ENCODE measurements at regions not wholly inside any gene's neighbourhood (a gene's known extent, or its start where the extent isn't known, plus 50 kb on each side); places are given as distances from the start of the nearest gene placed in this dataset.

DNA sequence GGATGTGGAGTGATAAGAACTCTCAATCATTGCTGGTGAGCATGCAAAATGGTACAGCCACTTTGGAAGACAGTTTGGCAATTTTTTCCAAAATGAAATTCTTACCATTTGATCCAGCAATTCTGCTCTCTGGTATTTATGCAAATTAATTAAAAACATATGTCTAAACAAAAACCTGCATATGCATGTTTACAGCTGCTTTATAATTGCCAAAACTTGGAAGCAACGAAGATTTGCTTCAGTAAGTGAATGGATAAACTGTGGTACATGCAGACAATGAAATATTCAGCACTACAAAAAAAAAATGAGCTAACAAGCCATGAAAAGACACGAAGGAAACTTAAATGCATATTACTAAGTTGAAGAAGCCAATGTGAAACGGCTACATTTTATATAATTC, 55.5 kb upstream of the SMLR1 start:
- Mint-ChIP-seq H3K4me1 (peaks cover 5% of the 10 kb centered on the region), H3K4me3 (no peak overlapping the region), H3K27me3 (no peaks in the 10 kb centered on the region), H3K27ac (no peak overlapping the region), H3K9me3 (ENCODE audit: insufficient read depth) (no peaks in the 10 kb centered on the region)
- H3K27me3 ChIP-seq (replicated peaks in 1 of 4; ENCODE audit: control extremely low read depth in 1 of 4, control insufficient read depth in 3 of 4, insufficient read depth in 4 of 4, low read length in 3 of 4): no peaks in the 10 kb centered on the region
- no peak overlapping the region for H3K27ac ChIP-seq (ENCODE audit: low read length in 2 of 2)
- no peaks in the 10 kb centered on the region for H3K79me2 ChIP-seq (ENCODE audit: control insufficient read depth, insufficient read depth, low read length)
- POLR2A ChIA-PET: no interaction called here
- no peak for ATAC-seq (ENCODE audit: low read depth)
- intact Hi-C loops (cut with micrococcal nuclease): no loop called here
- TF ChIP-seq EZH2 (IDR thresholded peaks at IDR 0.05; ENCODE audit: borderline replicate concordance, insufficient read depth, low read depth, low read length, poor library complexity, severe bottlenecking): no peak
- TF ChIP-seq, protein P1, sequence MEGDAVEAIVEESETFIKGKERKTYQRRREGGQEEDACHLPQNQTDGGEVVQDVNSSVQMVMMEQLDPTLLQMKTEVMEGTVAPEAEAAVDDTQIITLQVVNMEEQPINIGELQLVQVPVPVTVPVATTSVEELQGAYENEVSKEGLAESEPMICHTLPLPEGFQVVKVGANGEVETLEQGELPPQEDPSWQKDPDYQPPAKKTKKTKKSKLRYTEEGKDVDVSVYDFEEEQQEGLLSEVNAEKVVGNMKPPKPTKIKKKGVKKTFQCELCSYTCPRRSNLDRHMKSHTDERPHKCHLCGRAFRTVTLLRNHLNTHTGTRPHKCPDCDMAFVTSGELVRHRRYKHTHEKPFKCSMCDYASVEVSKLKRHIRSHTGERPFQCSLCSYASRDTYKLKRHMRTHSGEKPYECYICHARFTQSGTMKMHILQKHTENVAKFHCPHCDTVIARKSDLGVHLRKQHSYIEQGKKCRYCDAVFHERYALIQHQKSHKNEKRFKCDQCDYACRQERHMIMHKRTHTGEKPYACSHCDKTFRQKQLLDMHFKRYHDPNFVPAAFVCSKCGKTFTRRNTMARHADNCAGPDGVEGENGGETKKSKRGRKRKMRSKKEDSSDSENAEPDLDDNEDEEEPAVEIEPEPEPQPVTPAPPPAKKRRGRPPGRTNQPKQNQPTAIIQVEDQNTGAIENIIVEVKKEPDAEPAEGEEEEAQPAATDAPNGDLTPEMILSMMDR (IDR thresholded peaks at IDR 0.05): no peak
- H4K20me1 ChIP-seq (ENCODE audit: control insufficient read depth, insufficient read depth, low read length, poor library complexity, severe bottlenecking): no peaks in the 10 kb centered on the region
- H3K4me3 ChIP-seq (ENCODE audit: control extremely low read depth in 1 of 5, extremely low read depth in 1 of 5, insufficient read depth in 1 of 5, low read depth in 2 of 5, low read length in 4 of 5): no peak overlapping the region
- no peak overlapping the region for H2AFZ ChIP-seq (ENCODE audit: insufficient read depth, low read depth, low read length, poor library complexity, severe bottlenecking)
- H3K4me2 ChIP-seq (replicated peaks; ENCODE audit: low read depth, low read length, poor library complexity, severe bottlenecking): no peak overlapping the region
- no peak overlapping the region for H3K9ac ChIP-seq (ENCODE audit: low read length)
- H3K36me3 ChIP-seq (replicated peaks in 1 of 2; ENCODE audit: control extremely low read depth in 1 of 2, control insufficient read depth in 1 of 2, extremely low read depth in 1 of 2, insufficient read depth in 2 of 2, low read length in 1 of 2): no peaks in the 10 kb centered on the region
- H3K9me3 ChIP-seq (ENCODE audit: control extremely low read depth in 1 of 3, control insufficient read depth in 2 of 3, insufficient read depth in 1 of 3, low read length in 2 of 3): no peaks in the 10 kb centered on the region
- H3K4me1 ChIP-seq (ENCODE audit: control insufficient read depth in 2 of 2, insufficient read depth in 2 of 2, low read length in 2 of 2): no peaks in the 10 kb centered on the region
- CTCF ChIA-PET: no interaction called here
- no CpG with 5 or more reads among the region's 3 CpGs for WGBS (ENCODE audit: insufficient coverage)
- DNase-seq: no peak

DNA sequence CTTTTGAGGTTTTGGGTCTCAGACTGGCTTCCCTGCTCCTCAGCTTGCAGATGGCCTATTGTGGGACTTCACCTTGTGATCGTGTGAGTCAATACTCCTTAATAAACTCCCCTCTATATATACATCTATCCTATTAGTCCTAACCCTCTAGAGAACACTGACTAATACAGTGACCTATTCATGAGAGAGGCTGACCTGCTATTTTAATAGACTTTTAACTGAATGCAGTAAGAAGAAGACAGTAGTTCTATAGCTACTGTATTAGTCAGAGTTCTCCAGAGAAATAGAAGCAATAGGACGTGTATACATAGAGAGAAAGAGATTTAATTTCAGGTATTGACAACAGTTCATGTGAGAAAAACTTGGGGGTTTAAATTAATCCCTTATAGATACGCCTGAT, 53.3 kb upstream of the SMLR1 start:
- no peak overlapping the region for H3K27ac Mint-ChIP-seq
- CTCF ChIA-PET: no interaction called here
- H3K27ac ChIP-seq (ENCODE audit: low read length in 2 of 2): no peak overlapping the region
- intact Hi-C loops (cut with micrococcal nuclease): no loop called here
- no peaks in the 10 kb centered on the region for H3K36me3 ChIP-seq (replicated peaks in 1 of 2; ENCODE audit: control extremely low read depth in 1 of 2, control insufficient read depth in 1 of 2, extremely low read depth in 1 of 2, insufficient read depth in 2 of 2, low read length in 1 of 2)
- no peak overlapping the region for H3K4me2 ChIP-seq (replicated peaks; ENCODE audit: low read depth, low read length, poor library complexity, severe bottlenecking)
- no peaks in the 10 kb centered on the region for H3K79me2 ChIP-seq (ENCODE audit: control insufficient read depth, insufficient read depth, low read length)
- H3K9ac ChIP-seq (ENCODE audit: low read length): no peak overlapping the region
- H2AFZ ChIP-seq (ENCODE audit: insufficient read depth, low read depth, low read length, poor library complexity, severe bottlenecking): no peak overlapping the region
- no peaks in the 10 kb centered on the region for H3K4me1 ChIP-seq (ENCODE audit: control insufficient read depth in 2 of 2, insufficient read depth in 2 of 2, low read length in 2 of 2)
- no peak overlapping the region for H3K4me3 ChIP-seq (ENCODE audit: control extremely low read depth in 1 of 5, extremely low read depth in 1 of 5, insufficient read depth in 1 of 5, low read depth in 2 of 5, low read length in 4 of 5)
- TF ChIP-seq EZH2 (IDR thresholded peaks at IDR 0.05; ENCODE audit: borderline replicate concordance, insufficient read depth, low read depth, low read length, poor library complexity, severe bottlenecking): no peak
- TF ChIP-seq, protein P1 (IDR thresholded peaks at IDR 0.05): no peak
- ATAC-seq (ENCODE audit: low read depth): no peak
- POLR2A ChIA-PET: no interaction called here
- no peak overlapping the region for H3K4me3 Mint-ChIP-seq
- peaks cover 5% of the 10 kb centered on the region for H3K27me3 Mint-ChIP-seq
- H4K20me1 ChIP-seq (ENCODE audit: control insufficient read depth, insufficient read depth, low read length, poor library complexity, severe bottlenecking): no peaks in the 10 kb centered on the region
- WGBS (ENCODE audit: insufficient coverage): no CpG with 5 or more reads among the region's 3 CpGs
- H3K27me3 ChIP-seq (replicated peaks in 1 of 4; ENCODE audit: control extremely low read depth in 1 of 4, control insufficient read depth in 3 of 4, insufficient read depth in 4 of 4, low read length in 3 of 4): no peaks in the 10 kb centered on the region
- H3K9me3 ChIP-seq (ENCODE audit: control extremely low read depth in 1 of 3, control insufficient read depth in 2 of 3, insufficient read depth in 1 of 3, low read length in 2 of 3): no peaks in the 10 kb centered on the region
- peaks cover 5% of the 10 kb centered on the region for H3K4me1 Mint-ChIP-seq
- no peak for DNase-seq
- H3K9me3 Mint-ChIP-seq (ENCODE audit: insufficient read depth): no peaks in the 10 kb centered on the region
